ENCODE measurements at regions not wholly inside any gene's neighbourhood (a gene's known extent, or its start where the extent isn't known, plus 50 kb on each side); places are given as distances from the start of the nearest gene placed in this dataset.

DNA sequence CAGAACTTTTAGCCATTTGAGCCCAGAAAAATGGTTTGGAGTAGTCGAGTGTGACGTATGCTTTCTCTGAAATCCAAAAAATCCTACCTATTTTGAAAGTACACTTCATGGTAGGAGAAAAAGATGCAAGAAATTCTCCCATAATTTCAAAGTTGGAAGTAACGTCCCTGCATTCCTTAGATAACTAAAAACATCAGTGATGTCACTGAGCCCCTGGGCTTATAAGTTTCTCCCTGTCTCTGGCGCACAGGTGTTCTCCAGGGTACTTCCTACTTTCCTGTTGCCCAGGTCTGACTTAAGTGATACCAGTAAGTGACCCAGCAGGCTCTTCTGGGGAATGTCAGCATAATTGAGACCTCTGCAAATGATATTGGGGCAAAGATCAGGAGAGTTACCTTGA, 90.5 kb upstream of the WDR1 start:
- ATAC-seq: no peak
- no peak for DNase-seq (ENCODE audit: low spot score)

DNA sequence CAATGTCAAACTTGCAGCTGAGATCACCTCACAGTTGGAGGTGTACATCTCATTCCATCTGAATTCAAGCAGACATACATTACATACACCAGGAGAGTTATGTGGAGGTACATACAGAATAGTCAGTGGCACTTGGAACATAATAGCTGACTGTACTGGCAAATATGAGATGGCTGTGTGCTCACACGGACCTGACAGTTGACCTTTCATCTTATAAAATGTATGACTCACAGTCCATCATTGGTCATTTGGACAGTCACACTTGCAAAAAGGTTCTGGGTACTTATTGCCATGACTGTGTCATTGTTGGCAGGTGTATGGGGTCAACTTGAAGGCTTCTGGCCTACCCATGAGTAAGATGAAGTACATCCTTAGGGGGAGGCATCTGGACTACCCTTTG, 88.6 kb upstream of the WDR1 start:
- ATAC-seq (no peak), DNase-seq (ENCODE audit: low spot score) (no peak)

DNA sequence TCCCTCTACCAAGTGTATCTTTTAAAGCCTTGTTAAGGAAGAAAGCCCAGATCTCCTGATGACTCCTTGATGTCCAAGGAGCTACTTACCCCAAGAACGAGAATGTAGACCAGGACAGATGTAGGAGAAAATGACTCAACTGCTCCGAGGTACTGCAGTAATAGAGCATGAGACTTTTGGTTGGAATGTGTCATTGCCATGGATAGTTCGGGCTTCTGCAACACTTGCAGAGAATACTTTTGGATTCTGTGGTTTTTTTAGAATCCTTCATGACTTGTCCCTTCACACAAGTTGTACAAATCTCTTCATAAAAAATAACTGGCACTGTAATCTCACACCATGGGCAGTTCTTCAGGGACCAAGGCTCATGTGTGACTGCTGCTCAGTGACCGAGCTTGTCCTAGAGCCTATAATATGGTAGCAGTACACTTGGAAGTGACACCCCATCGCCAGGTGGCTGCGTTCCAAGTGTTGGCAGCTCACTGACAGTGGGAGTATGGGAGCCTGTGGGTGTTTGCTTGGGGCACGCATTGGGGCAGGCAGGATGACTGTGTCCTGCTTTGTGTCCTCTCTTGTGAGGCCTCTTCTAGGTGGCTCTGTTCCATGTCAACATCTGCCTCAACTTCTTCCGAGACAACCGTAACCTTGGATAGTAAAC, 87.9 kb upstream of the WDR1 start:
- no peak for DNase-seq (ENCODE audit: low spot score)
- ATAC-seq: no peak

DNA sequence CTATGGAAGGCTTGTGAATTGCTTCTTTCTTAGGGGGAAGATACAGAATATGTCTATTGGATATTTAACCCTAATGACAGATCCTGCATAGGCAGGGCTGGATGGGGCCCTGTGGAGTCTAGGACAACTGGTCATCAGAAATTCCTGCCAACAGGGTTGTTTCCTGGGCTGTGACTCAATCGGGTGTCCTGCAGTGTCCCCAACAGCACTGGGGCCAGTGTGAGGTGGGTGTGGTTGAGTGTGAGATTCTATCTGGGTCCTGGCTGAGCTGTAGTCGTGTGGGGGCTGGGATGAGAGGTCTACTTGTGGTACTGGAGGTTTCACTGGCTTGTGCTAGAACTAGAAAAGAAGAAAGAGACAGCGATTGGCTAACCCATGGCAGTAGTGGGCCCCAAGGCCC, 87.3 kb upstream of the WDR1 start:
- no peak for ATAC-seq
- no peak for DNase-seq (ENCODE audit: low spot score)

DNA sequence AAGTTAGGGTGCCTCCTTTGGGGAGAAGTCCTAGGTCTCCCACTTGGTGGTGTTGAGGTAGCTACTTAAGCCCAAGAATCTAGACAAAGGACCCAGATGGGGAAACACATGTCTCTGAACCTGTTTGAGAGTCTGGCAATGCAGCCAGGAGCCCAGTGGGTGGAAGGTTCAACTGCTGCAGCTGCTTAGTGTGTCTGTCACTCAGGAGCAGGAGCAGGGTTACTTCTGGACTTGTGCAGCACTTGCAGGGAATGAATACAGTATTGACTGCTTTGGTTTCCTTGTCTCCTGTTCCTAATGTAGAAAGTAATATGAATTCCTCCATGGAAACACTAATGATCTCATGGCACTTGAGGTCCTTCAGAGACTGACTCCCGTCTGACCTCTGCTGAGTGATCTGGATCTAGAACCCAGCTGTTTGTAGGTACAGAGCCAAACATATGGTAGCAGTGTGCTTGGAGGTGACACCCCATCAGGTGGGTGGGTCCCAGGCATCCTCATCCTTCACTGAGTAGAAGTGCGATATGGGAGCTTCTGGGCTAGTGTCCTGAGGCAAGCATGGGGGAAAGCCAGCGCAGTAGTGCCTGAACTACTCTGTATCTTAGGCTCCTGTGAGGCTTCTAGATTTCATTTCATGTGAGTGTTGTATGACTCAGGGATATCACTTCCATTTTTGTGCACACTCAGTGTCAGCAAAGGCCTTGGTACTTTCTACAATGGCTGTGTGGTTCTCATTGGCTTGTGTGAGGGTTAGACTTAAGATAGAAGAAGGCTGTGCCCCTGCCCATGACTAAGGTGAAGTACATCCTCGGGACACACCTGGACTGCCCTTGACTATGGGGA, 85.0 kb upstream of the WDR1 start:
- peak; percentile 21 for DNase-seq (ENCODE audit: low spot score)
- no peak for ATAC-seq

DNA sequence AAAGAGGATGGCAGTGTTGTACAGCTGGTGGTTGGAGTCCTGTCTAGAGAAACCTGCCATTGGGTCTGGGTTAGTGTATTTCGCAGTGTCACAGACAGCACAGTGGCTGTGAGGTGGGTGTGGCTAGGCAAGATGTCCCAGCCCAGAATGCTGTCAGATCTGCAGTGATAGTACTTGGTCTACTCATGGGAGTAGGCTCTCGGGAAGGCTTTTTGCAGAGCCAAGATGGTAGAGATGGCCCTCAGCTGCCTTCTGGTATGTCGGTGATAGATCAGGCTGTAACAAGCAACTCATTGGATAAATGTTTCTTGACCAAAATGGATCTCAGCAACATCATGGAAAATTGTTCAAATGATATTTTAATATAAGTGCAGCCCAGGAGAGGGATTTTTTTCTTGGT, 84.3 kb upstream of the WDR1 start:
- ATAC-seq (no peak), DNase-seq (ENCODE audit: low spot score) (no peak)

DNA sequence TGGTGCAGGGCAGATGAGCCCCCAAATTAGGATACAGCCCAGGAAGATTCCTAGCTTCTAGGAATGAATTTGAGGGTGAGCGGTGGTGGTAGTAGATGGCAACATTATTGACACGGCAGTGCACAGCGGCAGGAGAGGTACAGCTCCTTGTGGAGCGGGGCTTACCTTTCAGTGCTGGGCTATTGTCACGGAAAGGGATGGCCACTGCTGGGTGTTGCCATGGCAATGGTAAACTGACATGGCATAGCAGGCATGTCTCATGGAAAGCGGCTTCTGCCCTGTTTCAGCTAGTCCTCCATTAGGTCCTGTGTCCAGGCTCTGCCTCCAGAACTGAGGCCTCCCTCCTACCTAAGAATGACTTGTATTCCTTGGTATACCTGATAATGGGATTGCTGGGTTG, 81.8 kb upstream of the WDR1 start:
- DNase-seq (ENCODE audit: low spot score) (peak; percentile 22), ATAC-seq (no peak)

DNA sequence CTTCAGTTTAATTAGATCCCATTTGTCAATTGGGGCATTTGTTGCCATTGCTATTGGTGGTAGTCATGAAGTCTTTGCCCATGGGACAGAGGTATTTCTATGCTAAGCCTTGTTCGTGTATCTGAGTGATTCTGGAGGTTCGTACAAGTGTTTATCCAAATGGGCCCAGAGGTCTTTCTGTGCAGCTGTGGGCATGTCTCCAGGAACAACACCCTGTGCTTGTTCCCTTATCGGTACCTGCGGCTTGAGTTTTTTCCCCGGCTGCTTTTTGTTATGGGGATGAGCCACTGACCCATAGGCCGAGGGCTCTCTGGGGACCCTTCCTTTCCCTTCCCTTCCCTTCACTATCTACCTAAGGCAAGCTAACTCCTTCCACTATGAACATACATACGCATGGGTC, 81.4 kb upstream of the WDR1 start:
- DNase-seq (ENCODE audit: low spot score) (peak; percentile 12), ATAC-seq (no peak)

DNA sequence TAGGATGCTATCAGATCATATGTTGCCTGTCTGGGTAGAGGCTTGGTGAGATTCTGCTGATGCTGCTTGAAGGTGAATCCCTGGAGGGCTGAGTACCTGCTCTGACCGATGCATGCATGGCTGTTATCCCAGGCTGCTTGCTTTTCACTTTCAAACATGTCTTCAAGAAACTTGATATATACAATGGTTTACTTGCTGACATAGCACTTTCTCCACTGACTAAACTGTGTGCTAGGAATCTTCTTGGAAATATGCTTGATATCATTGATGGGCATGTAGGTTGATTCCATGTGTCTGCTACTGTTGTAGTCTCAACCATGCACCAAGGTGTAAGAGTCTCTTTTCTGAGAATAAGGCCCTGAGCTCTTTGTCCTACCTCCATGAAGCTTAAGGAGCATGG, 79.6 kb upstream of the WDR1 start:
- DNase-seq (ENCODE audit: low spot score) (no peak), ATAC-seq (no peak)

DNA sequence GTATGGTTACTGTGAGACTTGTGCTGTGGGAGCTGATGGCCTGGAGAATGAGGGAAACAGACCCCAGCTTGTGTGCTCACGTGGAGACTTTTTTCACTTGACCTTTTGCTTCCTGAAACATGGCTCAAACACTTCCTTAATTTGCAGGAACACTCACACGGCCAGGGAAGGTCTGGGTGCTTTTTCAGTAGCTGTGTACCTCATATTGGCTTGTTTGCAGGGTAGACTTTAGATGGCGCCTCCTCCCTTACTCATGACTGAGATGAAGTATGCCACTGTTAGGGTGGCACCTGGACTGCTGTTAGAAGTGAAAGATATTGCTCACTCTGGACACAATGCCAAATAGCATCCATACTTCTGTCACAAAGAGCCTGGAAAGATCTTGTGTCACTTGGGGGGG, 75.7 kb upstream of the WDR1 start:
- ATAC-seq (no peak), DNase-seq (ENCODE audit: low spot score) (peak; percentile 11)

DNA sequence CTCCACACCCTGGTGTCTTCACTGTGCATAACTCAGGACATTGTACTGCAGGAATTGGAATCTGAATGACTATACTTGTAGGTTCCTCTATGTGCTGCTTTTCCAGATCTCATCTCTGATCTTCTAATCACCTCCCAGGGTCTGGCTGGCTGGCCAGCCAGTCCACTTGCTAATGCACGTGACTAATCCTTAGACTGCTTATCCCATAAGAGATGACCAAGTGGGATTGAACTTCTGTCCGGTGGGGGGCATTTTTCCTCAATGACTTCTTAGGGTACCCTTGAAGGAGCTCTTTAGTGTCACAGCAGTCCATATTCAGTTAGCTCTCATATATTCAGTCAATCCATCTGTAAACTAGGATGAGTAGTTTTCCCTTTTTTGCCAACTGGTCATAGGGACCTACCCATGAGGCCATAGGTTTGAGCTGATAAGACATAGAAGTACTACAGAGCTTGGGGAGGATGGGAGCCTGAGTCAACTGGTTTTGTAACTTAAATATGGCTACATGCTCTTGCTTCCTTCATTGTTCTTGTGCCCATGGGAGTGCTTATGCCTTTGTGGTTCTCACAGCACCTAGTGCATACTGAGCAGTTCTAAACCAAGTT, 71.9 kb upstream of the WDR1 start:
- no peak for ATAC-seq
- DNase-seq (ENCODE audit: low spot score): no peak

DNA sequence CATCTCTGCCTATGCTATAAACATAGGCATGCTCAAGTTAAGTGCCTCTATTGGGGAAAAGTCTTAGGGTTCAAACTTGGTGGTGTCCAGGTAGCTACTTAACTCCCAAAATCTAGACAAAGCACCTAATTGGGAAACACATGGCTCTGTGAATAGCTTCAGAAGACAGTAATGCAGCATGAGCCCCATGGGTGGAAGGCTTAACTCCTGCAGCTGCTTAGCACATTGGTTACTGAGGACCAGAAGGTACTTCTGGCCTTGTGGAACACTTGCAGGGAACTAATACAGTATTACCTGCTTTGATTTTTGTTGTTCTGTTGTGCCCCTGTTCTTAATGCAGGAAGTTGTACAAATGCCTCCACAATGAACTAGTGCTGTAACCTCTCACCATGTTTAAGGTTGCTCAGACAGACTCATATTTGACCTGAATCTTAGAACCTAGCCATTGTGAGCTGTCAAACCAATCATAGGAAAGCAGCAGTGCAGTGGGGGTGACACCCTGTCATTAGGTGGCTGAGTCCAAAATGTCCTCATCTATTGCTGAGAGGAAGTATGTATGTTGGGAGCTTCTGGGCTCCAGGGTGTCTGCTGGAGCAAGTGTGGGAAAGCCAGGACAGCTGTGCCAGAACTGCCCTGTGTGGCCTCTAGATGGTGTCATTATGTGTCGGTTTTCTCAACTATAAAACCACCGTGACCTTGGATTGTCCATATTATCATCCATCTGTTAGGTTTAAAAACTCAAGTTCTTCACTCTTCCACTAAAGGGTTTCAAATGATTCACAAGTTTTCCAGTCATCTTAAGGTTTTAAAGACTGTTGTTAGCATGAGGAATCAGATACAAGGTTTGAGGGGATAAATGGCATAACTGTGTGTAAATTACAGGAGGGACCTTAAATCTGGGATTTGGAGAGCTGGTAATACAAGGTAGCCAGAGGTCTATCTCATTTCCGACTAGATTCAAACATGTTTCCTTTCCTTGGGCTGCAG, 69.9 kb upstream of the WDR1 start:
- DNase-seq (ENCODE audit: low spot score) (no peak), ATAC-seq (peak; percentile 18)

DNA sequence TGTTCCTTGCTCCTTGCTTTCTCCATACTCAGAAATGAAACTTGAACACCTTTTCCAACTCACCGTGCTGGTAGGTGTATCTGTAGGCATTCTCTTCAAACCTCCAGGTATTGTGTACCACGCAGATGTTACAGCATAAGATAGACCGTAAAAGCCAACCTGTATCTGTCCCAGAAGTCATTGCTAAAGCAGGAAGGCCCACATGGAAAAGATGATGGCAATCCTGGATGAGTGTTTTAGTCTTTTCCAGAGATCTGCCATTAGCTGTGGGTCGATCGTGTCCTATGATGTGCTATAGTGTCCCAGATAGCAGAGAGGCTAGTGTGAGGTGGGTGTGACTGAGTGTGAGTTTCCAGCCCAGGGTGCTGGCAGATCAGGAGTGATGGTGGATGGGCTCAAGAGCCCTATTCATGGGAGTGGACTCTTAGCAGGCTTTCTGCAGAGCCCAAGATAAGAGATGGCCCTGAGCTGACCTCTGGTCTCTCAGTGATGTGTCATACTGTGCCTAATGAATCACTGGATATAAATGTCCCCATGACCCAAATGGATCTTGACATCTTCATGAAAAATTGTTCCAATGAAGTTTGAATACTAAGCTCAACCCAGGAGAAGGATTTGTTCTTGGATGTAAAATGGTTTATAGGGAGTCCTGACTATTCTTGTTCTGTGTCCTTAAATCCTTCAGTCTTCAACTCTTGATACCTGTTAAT, 69.1 kb upstream of the WDR1 start:
- ATAC-seq (no peak), DNase-seq (ENCODE audit: low spot score) (no peak)

DNA sequence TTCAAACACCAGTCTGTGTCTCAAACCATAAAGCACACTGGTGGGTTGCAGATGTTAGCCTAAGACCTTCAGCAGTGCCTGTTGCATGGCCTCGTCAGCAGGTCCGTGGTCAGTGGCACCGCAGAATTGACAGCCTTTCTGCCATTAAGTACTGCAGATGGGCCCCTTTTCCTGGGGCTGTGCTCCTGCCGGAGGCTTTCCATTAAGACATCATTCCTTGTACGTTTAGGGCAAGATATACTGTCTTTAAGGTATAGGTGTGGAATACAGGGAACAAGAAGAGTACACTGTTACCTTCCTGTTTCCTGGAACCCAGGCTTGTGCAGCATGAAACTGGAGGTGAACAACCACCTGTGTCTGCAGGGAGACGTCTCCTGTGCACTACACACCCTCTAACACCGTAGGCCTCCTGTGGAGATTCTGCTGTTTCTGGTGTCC, 67.9 kb upstream of the WDR1 start:
- DNase-seq (ENCODE audit: low spot score): no peak

DNA sequence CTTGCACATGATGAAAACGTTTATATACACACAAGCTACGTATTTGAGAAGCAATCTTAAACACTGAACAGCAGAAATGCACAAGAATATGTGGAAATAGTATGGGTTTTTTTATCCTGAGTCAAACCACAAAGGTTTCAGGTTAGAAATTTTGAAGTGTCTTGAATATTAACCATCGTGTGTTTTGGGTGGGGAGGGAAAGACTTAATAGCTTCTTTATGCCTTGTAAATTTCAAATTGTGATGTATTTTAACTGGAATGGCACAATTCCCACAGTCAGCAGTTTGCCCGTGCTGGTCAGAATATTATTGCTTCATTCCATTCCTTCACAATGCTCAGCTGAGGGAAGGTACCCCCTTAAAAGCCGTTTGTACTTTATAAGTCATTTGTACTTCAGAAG, 67.4 kb upstream of the WDR1 start:
- ATAC-seq (no peak), DNase-seq (ENCODE audit: low spot score) (no peak)

More for the DNA sequence above, 67.9 kb upstream of the WDR1 start:
- no peak for ATAC-seq

DNA sequence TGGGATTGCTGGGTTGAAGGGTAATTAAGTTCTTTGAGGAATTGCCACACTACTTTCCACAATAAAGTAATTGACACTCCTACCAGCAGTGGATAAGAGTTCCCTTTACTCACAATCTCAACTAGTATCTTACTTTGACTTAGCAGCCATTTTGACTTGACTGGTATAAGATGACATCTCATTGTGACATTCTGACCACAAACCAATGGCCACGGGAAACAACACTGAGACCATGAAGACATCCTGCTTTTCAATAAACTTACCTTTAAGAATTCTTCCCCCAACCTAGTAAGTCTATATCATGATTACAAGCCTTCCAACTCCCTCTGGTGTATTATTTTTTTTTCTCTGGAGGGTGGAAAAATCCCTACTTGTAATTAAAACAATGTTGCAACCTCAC, 66.9 kb upstream of the WDR1 start:
- no peak for DNase-seq (ENCODE audit: low spot score)
- ATAC-seq: no peak

DNA sequence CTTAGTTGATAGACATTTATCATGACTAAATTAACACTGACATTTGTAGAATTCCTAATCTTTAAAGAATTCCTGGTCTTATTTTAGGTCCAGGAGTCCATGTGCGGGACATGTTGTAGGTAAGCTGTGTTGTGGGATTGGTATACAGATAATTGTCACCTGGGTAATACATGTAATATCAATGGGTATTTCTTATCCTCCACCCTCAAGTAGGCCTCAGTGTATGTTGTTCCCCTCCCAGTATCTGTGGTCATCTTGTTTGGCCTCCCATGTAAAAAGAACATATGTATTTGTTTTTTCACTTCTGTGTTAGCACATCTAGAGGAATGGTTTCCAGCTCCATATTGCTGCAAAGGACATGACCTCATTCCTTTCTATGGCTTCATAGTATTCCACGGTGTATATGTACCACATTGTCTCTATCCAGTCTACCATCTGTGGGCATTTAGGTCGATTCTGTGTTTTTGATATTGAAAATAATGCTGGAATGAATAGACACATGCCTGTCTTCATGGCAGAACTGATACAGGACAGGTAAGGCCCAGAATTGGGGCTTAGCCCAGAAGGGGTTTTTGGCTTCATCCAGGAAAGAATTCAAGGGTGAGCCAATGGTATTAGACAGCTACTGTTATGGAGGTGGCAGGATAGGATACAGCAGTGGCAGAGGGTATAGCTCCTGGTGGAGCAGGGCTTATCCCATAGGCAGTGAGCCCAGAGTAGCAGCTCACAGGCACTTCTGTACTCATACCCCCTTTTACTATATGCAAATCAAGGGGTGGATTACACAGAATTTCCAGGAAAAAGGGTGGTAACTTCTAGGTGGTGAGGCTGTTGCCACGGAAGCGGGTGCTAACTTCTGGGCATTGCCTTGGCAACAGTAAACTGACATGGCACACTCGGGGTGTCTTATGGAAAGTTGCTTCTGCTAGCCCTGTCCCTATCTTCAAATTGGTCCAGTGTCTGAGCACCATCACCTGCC, 66.1 kb upstream of the WDR1 start:
- DNase-seq (ENCODE audit: low spot score) (no peak), ATAC-seq (no peak)

DNA sequence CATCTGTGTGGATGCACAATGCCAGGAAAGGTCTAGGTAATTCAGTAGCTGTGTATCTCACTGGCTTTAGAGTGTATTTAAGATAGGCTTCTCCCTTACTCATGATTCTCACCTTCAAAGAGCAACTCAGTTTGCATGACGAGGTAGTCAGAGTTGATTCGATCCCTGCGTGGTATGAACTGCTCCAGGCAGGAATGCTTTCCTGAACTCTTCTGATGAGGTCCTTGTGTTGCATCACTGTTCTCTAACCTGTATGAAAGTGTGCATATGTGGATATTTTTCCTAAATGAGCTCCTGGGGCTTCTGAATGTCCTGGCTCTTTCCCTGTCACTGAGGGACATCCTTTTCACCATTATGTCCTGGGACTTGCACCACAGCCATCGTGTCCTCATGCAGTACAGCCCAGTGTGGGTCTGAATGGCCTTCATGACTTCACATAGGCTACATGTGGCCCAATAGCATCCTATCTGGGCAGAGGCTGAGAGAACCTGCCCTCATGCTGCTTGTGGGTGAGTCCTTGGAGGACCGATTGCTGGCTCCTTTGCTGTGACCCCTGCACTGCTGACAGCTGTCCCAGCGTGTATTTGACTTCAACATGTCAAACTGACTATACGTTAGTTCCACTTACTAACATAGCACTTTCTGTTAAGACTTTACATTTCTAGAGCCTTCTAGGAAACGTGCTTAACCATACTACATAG, 65.3 kb upstream of the WDR1 start:
- no peak for ATAC-seq
- no peak for DNase-seq (ENCODE audit: low spot score)

Measured in left lobe of liver (tissue), 2 donors.